C4-2B (cell line): ENCODE measurements at regions not wholly inside any gene's neighbourhood (a gene's known extent, or its start where the extent isn't known, plus 50 kb on each side); places are given as distances from the start of the nearest gene placed in this dataset.

Experiments used
- ZFX ChIP-seq: fragments of 450-650 bp; IDR thresholded peaks from 2 replicates; pipeline ENCODE4 v1.6.1; 2017
- TF ChIP-seq, protein P1 (sequence below): fragments of 450-650 bp; conservative IDR thresholded peaks from 2 replicates; pipeline ENCODE4 v1.5.1; 2017; ENCODE audit warnings: mild to moderate bottlenecking

DNA sequence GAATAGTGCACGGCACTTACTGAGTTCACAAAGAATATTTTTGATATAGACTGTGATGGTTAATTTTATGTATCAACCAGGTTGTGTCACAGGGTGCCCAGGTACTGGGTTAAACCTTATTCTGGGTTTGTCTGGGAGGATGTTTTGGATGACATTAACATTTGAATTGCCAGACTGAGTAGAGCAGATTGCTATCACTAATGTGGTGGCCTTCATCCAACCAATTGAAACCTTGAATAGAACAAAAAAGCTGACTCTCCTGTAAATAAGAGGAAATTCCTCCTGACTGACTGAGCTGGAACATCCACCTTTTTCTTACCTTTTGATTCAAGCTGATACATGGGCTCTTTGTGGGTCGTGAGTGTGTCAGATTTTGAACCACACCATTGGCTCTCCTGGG is 1424.4 kb upstream of the MIR17HG start:
- TF ChIP-seq, protein P1, sequence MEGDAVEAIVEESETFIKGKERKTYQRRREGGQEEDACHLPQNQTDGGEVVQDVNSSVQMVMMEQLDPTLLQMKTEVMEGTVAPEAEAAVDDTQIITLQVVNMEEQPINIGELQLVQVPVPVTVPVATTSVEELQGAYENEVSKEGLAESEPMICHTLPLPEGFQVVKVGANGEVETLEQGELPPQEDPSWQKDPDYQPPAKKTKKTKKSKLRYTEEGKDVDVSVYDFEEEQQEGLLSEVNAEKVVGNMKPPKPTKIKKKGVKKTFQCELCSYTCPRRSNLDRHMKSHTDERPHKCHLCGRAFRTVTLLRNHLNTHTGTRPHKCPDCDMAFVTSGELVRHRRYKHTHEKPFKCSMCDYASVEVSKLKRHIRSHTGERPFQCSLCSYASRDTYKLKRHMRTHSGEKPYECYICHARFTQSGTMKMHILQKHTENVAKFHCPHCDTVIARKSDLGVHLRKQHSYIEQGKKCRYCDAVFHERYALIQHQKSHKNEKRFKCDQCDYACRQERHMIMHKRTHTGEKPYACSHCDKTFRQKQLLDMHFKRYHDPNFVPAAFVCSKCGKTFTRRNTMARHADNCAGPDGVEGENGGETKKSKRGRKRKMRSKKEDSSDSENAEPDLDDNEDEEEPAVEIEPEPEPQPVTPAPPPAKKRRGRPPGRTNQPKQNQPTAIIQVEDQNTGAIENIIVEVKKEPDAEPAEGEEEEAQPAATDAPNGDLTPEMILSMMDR = no peak
- no peak for TF ChIP-seq ZFX
